ENCODE measurements at regions not wholly inside any gene's neighbourhood (a gene's known extent, or its start where the extent isn't known, plus 50 kb on each side); places are given as distances from the start of the nearest gene placed in this dataset.

DNA sequence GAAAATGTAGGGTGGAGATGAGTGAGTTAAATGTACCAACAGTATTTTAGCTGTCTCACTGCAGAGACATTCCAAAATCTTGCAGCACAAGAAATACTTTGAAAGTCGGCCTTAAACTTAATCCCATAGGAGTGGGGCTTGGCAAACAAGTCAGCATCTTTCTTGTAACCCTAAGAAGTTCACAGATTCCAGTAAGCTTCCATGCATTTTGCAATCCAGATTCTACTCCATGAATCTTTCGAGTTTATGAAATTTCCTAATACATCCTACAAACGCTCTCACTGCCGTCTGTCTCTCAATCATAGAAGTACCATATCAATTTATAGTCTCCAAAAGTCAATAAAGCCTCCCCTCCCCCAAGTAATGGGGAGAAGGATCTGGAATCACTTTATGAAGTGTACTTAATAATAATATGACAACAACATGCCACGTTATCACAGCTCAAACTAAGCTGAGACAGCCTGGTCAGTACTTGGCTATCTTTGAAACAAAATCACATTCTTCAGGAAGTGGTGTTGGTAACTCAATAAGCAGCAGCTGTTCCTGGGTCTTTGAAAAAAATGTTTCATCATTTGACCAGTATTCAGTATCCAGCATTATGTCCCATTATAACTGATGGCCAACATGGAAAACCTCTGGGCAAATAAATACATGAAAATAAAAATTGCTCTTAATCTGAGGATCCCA lies 317.4 kb upstream of the RUNX1 start:
- Histone ChIP-seq H3K27ac (peak overlapping the region in 1 of 5 donors; percentile 21), H3K4me1 (replicated peaks in 1 of 2) (no peaks in the 10 kb centered on the region), H3K9me3 (replicated peaks in 1 of 3) (no peaks in the 10 kb centered on the region), H3K4me3 (no peak overlapping the region), H3K36me3 (replicated peaks in 1 of 2) (no peaks in the 10 kb centered on the region), H3K27me3 (peaks cover 5% of the 10 kb centered on the region)
- intact Hi-C loops (cut with DNase I), result no loop called here
- WGBS, 4 donors, result 60 to 63% (median 62%) methylated on average over 5 of the region's 5 CpGs
- peak in 1 of 7 donors; percentile 18 for DNase-seq
- no peak for TF ChIP-seq CTCF (IDR thresholded peaks at IDR 0.05)
- TF ChIP-seq POLR2A (IDR thresholded peaks at IDR 0.05), result no peak

DNA sequence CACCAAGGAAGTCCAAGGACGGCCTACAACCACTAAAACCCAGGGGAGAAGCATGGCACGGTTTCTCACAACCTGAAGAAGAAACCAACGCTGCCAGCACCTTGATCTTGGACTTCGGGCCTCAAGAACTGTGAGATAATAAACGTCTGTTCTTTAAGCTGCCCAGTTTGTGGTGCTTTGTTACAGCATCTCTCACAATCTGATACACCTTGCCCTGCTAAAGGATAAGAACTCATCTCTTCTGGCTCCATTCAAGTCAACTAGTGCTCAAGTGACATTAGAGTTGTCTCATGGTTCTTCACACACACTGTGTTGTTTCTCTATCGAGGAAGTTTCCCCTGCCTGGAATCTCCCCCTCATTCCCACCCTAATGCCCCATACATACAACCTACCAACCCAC lies 314.4 kb upstream of the RUNX1 start:
- Histone ChIP-seq H3K4me1 (replicated peaks in 1 of 2) (no peaks in the 10 kb centered on the region), H3K27ac (no peak overlapping the region), H3K27me3 (no peaks in the 10 kb centered on the region), H3K9me3 (replicated peaks in 1 of 3) (no peaks in the 10 kb centered on the region), H3K4me3 (no peak overlapping the region), H3K36me3 (replicated peaks in 1 of 2) (no peaks in the 10 kb centered on the region)
- WGBS, 4 donors, result 81 to 90% (median 86%) methylated on average over 6 of the region's 6 CpGs
- intact Hi-C loops (cut with DNase I), result no loop called here
- no peak for TF ChIP-seq CTCF (IDR thresholded peaks at IDR 0.05)
- no peak for TF ChIP-seq POLR2A (IDR thresholded peaks at IDR 0.05)
- DNase-seq, result no peak

- TF ChIP-seq CTCF (IDR thresholded peaks at IDR 0.05) (no peak), POLR2A (IDR thresholded peaks at IDR 0.05) (no peak)
- intact Hi-C loops (cut with DNase I), result no loop called here
- no peak overlapping the region for H3K27ac ChIP-seq
Observed at GRCh38 chr21:35361988-35362387, 312.9 kb upstream of the RUNX1 start.

DNA sequence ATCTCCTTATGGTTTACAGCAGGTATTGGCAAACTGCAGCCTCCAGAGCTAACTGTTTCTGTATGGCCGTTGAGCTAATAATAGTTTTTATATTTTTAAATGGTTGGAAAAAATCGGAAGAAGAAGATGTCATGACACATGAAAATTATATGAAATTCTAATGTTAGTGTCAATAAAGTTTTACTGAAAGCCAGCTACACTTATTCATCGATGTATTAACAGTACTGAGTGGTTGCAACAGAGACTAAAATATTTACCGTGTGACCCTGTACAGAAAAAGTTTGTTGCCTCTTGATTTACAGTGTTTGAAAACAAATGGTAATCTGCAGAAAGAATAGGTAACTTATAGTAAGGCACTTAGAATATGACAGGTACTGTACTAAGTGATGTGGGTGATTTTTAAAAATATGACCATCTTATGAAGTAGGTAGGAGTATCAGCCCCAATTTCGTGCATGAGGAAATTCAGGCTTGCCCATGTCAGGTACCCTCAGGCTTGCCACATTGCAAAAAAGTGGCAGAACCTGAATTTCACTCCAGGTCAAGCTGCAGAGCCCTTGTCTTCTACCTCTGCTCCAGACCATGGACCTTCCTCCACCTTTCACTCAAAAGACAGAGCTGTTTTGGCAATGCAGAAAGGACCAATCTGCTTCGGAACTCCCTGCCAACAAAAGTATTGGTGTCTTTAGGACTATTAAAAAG lies 311.9 kb upstream of the RUNX1 start:
- no peak overlapping the region for H3K27ac ChIP-seq
- 79 to 86% (median 84%) methylated on average over 6 of the region's 6 CpGs for WGBS, 4 donors
- no peak overlapping the region for H3K4me3 ChIP-seq
- no peaks in the 10 kb centered on the region for H3K9me3 ChIP-seq (replicated peaks in 1 of 3)
- TF ChIP-seq CTCF (IDR thresholded peaks at IDR 0.05) (no peak), POLR2A (IDR thresholded peaks at IDR 0.05) (no peak)
- intact Hi-C loops (cut with DNase I), result no loop called here
- H3K36me3 ChIP-seq (replicated peaks in 1 of 2), result no peaks in the 10 kb centered on the region
- DNase-seq, result no peak
- no peaks in the 10 kb centered on the region for H3K4me1 ChIP-seq (replicated peaks in 1 of 2)
- H3K27me3 ChIP-seq, result no peaks in the 10 kb centered on the region

More at GRCh38 chr21:35361988-35362387, 312.9 kb upstream of the RUNX1 start:
- no peaks in the 10 kb centered on the region for H3K4me1 ChIP-seq (replicated peaks in 1 of 2)
- H3K36me3 ChIP-seq (replicated peaks in 1 of 2), result no peaks in the 10 kb centered on the region
- H3K9me3 ChIP-seq (replicated peaks in 1 of 3), result no peaks in the 10 kb centered on the region
- H3K4me3 ChIP-seq, result no peak overlapping the region
- H3K27me3 ChIP-seq, result no peaks in the 10 kb centered on the region
- no peak for DNase-seq

All from adrenal gland (tissue), 9 donors.